ENCODE measurements at regions not wholly inside any gene's neighbourhood (a gene's known extent, or its start where the extent isn't known, plus 50 kb on each side); places are given as distances from the start of the nearest gene placed in this dataset.

DNA sequence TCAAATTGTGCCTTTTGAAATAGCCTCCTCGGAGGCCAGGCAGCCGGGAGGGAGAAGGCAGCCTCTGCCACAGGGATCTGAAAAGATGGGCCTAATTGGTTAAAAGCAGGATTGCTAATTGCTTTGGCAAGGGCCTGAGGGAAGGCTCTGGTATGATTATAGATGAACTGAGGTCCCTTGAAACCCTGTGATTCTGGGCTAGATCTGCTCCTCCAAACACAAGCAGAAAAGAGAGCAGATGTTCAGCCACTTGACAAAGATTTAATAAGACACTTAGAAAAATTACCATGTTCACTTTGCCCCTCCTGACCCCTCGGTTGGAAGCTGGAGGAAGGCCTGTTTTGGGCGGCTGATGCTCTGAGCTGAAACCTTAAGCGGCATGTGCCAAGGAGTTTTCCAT, 209.5 kb upstream of the MPHOSPH6 start:
- TF ChIP-seq KDM6A (CRISPR knock-in tag; IDR thresholded peaks at IDR 0.05; ENCODE audit: low read depth) = no peak
- no peak for TF ChIP-seq BHLHE40 (IDR thresholded peaks at IDR 0.05; ENCODE audit: low read length)
- TF ChIP-seq ZNF136 (CRISPR knock-in tag; IDR thresholded peaks at IDR 0.05; ENCODE audit: low read depth) = no peak
- no peak for TF ChIP-seq CENPX (CRISPR knock-in tag; IDR thresholded peaks at IDR 0.05)
- no peak for TF ChIP-seq PHB2 (IDR thresholded peaks at IDR 0.05; ENCODE audit: partially characterized antibody)
- no peak for TF ChIP-seq HMG20B (CRISPR knock-in tag; conservative IDR thresholded peaks at IDR 0.05)
- TF ChIP-seq MEIS2 (CRISPR knock-in tag; IDR thresholded peaks at IDR 0.05) = no peak
- TF ChIP-seq, protein P1, sequence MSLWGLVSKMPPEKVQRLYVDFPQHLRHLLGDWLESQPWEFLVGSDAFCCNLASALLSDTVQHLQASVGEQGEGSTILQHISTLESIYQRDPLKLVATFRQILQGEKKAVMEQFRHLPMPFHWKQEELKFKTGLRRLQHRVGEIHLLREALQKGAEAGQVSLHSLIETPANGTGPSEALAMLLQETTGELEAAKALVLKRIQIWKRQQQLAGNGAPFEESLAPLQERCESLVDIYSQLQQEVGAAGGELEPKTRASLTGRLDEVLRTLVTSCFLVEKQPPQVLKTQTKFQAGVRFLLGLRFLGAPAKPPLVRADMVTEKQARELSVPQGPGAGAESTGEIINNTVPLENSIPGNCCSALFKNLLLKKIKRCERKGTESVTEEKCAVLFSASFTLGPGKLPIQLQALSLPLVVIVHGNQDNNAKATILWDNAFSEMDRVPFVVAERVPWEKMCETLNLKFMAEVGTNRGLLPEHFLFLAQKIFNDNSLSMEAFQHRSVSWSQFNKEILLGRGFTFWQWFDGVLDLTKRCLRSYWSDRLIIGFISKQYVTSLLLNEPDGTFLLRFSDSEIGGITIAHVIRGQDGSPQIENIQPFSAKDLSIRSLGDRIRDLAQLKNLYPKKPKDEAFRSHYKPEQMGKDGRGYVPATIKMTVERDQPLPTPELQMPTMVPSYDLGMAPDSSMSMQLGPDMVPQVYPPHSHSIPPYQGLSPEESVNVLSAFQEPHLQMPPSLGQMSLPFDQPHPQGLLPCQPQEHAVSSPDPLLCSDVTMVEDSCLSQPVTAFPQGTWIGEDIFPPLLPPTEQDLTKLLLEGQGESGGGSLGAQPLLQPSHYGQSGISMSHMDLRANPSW (CRISPR knock-in tag; IDR thresholded peaks at IDR 0.05; ENCODE audit: borderline replicate concordance) = no peak
- no peak for TF ChIP-seq MIER3 (CRISPR knock-in tag; IDR thresholded peaks at IDR 0.05; ENCODE audit: borderline replicate concordance)
- TF ChIP-seq NFYC (CRISPR knock-in tag; IDR thresholded peaks at IDR 0.05) = no peak
- no peak for TF ChIP-seq STAT5B (CRISPR knock-in tag; IDR thresholded peaks at IDR 0.05)
- no peak for TF ChIP-seq XBP1 (CRISPR knock-in tag; IDR thresholded peaks at IDR 0.05)
- TF ChIP-seq ZNF879 (CRISPR knock-in tag; IDR thresholded peaks at IDR 0.05) = no peak
- TF ChIP-seq SALL2 (CRISPR knock-in tag; IDR thresholded peaks at IDR 0.05) = no peak
- no peak for TF ChIP-seq GTF3A (CRISPR knock-in tag; conservative IDR thresholded peaks at IDR 0.05)
- Histone ChIP-seq H3K4me1 (ENCODE audit: insufficient read depth, low read length) (no peaks in the 10 kb centered on the region), H3K27me3 (ENCODE audit: control insufficient read depth in 1 of 2, insufficient read depth in 2 of 2, low read length in 2 of 2) (peaks cover 0 to 16% of the 10 kb centered on the region in 2 experiments; a peak in 3 of 5 replicates), H3K9me3 (ENCODE audit: low read length) (no peaks in the 10 kb centered on the region), H3K9ac (ENCODE audit: insufficient read depth, low read depth, low read length) (no peak overlapping the region), H3K79me2 (ENCODE audit: insufficient read depth, low read length) (no peaks in the 10 kb centered on the region), H3K27ac (ENCODE audit: extremely low read length, insufficient read depth, low read length) (no peak overlapping the region), H2AFZ (ENCODE audit: low read length) (no peak overlapping the region), H4K20me1 (ENCODE audit: insufficient read depth, low read length) (no peaks in the 10 kb centered on the region), H3K4me2 (ENCODE audit: low read depth, low read length) (no peak overlapping the region), H3K36me3 (replicated peaks in 1 of 2; ENCODE audit: control insufficient read depth in 1 of 2, insufficient read depth in 2 of 2, low read length in 2 of 2) (no peaks in the 10 kb centered on the region), H3K4me3 (replicated peaks in 1 of 3; ENCODE audit: insufficient read depth in 1 of 3, low read depth in 2 of 3, low read length in 3 of 3) (no peak overlapping the region)
- CTCF ChIA-PET (ENCODE audit: low intra/inter-chr PET ratio, low total read pairs) = no interaction called here
- 45% methylated on average over 5 of the region's 5 CpGs for WGBS (ENCODE audit: low lambda C conversion rate)
- intact Hi-C loops (cut with micrococcal nuclease; ENCODE audit: unreplicated experiment) (no loop called here), in situ Hi-C loops (cut with HindIII; ENCODE audit: extremely low pct_ligation_motif_present, low pct_unique_long_range_greater_than_20kb) (no loop called here)
- POLR2A ChIA-PET = no interaction called here
- FAIRE-seq (no peak), DNase-seq (ENCODE audit: low spot score) (no peak), ATAC-seq (no peak)
- BruUV-seq (replicated peaks) = no TSS peak
